DMS53 (cell line): ENCODE measurements at regions not wholly inside any gene's neighbourhood (a gene's known extent, or its start where the extent isn't known, plus 50 kb on each side); places are given as distances from the start of the nearest gene placed in this dataset.

Source experiments
- DNase-seq: peaks from one replicate; lab custom pipeline; 2025; lab: John Stamatoyannopoulos, UW

DNA sequence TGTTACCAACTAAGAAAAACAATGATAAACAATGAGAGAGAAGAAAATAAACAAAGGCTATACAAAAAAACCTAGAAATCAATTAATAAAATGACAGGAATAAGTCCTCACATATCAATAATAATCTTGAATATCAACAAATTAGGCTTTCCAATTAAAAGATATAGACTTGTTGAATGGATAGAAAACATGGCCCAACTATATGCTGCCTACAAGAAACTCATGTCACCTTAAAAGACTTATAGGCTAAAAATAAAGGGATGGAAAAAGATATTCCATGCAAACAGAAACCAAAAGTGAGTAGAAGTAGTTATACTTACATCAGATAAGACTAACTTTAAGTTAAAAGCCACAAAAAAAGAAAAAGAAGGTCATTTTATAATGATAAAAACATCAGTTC is 183.9 kb downstream of the MYRFL start:
- DNase-seq: no peak

DNA sequence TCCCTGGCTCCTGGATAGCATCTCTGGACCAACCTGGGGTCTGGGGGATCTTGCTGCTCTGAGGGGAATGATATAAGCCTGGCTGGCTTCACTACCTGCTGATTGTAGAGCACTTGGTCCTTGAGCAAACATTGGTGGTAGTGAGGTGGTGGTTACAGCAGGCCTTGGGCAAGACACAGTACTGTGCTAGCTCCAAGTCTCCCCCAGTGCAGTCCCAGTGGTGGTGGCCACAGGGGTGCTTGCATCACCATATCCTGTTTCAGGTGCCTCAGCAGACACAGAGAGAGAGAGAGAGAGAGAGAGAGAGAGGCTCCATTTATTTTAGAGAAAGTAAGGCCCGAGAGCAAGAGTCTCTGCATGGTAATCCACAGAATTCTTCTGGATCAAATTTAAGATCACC is 186.3 kb downstream of the MYRFL start:
- no peak for DNase-seq

- DNase-seq: peak; percentile 51
Observed at GRCh38 chr12:70013016-70013415, 188.0 kb downstream of the MYRFL start.

GRCh38 chr12:70028515-70028914 is 203.5 kb downstream of the MYRFL start:
- no peak for DNase-seq

- no peak for DNase-seq
Observed at GRCh38 chr12:70028918-70029317, 203.9 kb downstream of the MYRFL start.

- no peak for DNase-seq
Observed at GRCh38 chr12:70031046-70031445, 206.0 kb downstream of the MYRFL start.

- DNase-seq: no peak
Observed at GRCh38 chr12:70032076-70032475, 207.0 kb downstream of the MYRFL start.

- DNase-seq: no peak
Observed at GRCh38 chr12:70033310-70033709, 208.3 kb downstream of the MYRFL start.

GRCh38 chr12:70040141-70040540 is 203.1 kb upstream of the CNOT2 start:
- DNase-seq: no peak

DNA sequence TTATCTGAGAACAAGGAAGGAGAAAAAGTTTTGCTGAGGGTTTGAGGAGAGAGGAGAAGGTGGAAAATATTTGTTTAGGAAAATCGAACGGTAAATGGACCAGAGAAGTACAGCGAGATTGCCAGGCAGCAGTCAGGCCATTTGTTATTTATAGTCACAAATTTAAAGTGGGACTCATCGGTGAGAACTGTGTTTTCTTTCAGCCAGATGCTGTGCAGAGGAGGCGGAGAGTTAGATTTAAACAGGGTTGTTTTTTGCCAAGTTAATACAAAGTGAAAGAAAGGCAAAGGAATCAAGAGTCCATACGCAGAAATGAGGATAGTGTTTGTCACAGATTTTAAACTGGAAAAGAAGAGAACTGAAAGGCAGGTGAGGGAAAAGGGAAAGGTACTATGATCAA is 200.6 kb upstream of the CNOT2 start:
- no peak for DNase-seq

DNA sequence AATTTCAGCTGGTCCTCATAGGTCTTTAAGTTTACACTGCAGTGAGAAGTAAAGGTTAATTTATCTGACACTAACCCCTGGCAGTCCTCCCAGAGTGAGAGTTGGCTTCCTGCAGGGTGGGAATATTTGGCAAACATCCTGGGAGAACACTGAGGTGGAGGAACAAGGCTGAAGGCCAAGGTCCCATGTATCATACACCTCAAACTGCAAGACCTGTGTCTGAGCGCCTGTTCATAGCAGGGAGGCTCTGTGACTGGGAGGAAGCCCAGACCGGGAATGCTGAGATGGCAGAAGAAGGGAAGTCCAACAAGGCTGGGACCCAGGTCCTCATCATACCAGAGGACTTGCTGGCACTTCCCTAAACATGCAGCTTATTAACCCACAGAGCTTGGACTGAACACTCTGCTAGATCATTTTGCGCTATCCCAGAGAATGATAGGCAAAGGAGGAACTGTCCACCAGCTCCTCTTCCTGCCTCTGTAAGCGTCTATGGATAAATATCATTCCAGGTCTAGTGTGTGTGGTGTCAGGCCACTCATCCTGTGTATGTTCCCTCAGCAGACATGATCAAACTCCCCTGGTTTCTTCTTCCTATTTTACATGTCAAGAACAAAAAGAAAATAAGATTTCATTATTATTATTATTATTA is 199.6 kb upstream of the CNOT2 start:
- DNase-seq: no peak

DNA sequence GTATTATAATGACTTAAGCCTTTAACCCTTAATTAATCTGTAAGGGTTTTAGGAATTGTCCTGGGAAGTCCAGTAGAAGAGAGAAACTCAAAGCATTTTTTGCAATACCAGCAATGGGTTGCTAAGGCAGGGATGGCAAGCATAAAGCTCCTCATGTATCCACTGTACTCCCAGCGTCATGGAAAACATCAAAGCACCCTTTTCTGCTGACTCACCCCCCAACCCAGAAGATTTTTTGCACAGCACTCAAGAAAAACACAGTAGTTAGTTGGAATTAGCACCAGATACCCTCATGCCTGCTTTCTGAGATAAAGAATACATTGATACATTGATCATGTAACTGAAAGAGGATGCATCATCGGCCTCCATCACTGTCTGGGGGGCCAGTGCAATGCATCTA is 199.1 kb upstream of the CNOT2 start:
- no peak for DNase-seq

- DNase-seq: no peak
Observed at GRCh38 chr12:70045036-70045435, 198.2 kb upstream of the CNOT2 start.

- DNase-seq: no peak
Observed at GRCh38 chr12:70045514-70045913, 197.7 kb upstream of the CNOT2 start.

DNA sequence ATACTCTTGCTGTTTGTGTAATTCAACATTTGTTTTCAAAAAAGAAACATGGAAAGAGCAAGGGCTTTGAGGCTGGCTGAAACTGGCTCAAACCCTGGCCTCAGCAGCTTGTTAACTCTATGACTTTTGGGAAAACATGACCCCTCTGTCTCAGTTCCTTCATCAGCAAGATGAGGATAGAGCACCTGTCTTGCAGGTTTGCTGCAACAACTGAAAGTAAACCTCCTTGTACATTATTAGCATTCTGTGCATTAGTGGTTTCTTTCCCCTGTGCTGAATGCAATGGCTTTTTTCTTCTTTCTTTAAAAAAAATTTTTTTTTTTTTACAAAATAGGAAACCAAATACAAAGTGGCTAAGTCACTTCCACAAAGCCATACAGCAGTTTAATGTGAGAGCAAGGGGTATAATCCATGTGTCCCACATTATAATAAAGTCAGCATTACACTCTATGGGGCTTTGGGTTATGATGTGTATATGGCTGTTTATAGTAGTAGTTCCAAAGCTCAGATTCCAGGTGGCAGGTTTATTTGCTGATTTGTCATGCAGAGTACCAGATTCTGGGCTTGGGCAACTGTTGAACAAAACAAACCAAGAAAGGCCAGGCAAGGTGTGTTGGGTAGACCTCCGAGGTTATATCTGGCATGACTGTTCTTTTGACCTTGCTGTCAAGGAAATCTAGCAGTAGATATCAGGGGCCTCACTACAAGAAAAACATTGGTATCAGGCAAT is 194.5 kb upstream of the CNOT2 start:
- no peak for DNase-seq

DNA sequence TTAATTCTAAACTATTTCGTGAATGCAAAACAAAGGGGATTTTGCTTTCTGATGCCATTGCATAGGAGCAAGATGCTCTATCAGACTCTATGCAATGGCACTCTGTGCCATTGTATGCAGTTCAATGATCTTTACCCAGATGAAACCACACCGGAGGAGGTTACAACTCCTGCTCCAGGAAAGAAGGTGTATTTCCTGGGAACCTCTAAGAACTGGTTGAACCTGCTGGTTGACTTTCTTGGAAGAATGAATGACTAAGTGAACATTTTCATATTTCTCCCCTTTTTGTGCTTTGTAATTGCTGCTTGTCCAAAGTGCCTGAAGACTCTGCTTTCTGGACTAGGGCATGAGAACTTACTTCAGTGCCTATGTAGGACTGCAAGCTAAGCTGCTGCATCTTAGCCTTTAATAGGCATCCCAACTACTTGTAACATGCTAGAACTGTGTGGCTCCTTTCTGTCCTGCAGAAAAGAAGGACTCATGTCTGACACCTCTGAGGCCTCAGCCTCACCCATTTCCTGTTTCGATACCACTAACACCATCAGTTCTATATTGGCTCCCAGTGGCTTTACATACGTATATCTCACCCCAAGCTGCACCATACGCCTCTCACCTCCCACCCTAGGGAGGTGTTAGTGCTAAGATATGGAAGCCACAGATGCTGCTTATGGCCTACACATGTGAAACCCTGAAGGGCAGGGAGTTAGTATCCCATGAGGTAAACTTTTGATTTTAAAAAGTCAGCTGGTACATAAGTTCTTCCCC is 193.5 kb upstream of the CNOT2 start:
- DNase-seq: peak; percentile 83

DNA sequence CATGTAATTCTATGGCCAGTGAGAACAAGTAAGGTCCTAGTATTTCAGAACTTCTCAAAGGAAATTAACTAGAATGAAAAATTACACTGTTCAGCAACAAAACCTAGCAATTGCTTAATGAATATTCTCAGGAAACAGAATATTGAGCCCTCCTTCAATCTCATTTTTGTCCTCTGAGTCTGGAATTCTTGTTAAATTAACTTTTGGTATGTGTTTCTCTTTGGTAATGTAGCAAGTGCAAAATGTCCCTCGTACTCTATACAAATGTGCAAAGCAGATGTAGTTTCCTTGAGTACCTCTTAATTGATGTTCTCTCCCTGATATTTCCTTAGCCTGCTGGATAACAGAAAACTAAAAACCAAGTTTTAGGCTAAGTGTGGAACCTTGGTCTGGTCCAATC is 190.8 kb upstream of the CNOT2 start:
- DNase-seq: no peak

DNA sequence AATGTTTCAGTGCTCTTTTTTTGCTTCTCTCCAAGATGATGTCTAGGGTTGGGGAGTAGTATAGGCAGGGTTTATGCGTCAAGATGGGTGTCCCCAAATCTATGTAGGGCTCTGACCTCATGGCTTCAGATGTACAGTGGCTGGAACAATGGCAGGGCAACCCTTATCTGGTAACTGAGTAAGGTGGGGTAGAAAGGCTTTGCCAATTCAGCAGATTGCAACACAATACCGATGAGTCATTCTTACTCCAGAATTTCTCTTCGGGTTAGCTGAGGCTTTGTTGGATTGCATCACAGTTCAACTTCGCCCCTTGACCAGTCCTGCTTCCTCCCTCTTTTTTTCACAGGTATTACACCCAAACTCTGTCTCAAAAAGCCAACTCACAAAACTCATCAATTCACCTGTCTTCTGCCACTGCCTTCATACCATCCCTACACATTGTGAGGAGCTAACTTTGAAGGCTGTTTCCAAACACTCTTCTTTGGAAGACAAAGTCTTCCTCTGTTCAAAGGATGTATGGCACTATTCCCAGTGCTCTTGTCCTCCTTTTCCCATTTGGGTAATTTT is 190.2 kb upstream of the CNOT2 start:
- DNase-seq: peak; percentile 81

GRCh38 chr12:70059373-70059772 is 183.9 kb upstream of the CNOT2 start:
- DNase-seq: no peak

GRCh38 chr12:70060634-70061033 is 182.6 kb upstream of the CNOT2 start:
- no peak for DNase-seq

DNA sequence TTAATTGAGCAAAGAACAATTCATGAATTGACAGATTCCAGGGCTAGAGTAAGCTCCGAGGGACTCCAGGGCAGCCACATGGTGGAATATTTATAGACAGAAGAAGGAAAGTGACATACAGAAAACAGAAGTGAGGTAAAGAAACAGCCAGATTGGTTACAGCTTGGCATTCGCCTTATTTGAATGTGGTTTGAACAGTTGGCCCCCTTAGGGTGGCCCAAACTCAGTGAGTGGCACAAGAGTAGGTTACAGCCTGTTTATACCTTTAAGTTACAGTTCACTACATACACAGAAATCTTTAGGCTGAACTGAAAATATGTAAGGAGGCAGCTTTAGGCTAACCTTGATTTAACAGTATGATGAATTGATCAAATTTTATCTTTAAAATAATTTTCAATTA is 174.5 kb upstream of the CNOT2 start:
- no peak for DNase-seq

GRCh38 chr12:70069221-70070105 is 173.8 kb upstream of the CNOT2 start:
- DNase-seq: no peak
